Keratinocyte (primary cell): ENCODE measurements at regions not wholly inside any gene's neighbourhood (a gene's known extent, or its start where the extent isn't known, plus 50 kb on each side); places are given as distances from the start of the nearest gene placed in this dataset.

Experiments
- DNase-seq: peaks from one replicate; pipeline ENCODE4 v3.0.0-alpha.2; 2011; ENCODE audit warnings: low read depth, missing footprints, low spot score
- FAIRE-seq: peaks from 2 replicates; lab custom pipeline; 2011; peaks lifted over from hg19 to GRCh38; lab: Jason Lieb, UNC
- H2AFZ ChIP-seq: 2 replicates; pipeline ENCODE4 v1.6.0; 2012; ENCODE audit warnings: low read length, control low read depth, inconsistent platforms; ENCODE audit not compliant: control insufficient read depth
- H3K27ac ChIP-seq: 2 replicates; pipeline ENCODE4 v1.5.1; 2011; ENCODE audit warnings: low read length; ENCODE audit not compliant: control insufficient read depth, insufficient read depth
- H3K27me3 ChIP-seq: 3 replicates; pipeline ENCODE4 v1.6.0; 2011; ENCODE audit warnings: low read length; ENCODE audit not compliant: control insufficient read depth, insufficient read depth; ENCODE audit errors: extremely low read depth
- H3K36me3 ChIP-seq, 2 experiments: 2 replicates in 1 of 2; 3 replicates in 1 of 2; pipeline ENCODE4 v1.5.1; 2011; ENCODE audit warnings: low read length in 2 of 2, mild to moderate bottlenecking in 1 of 2; ENCODE audit not compliant: control insufficient read depth in 2 of 2, insufficient read depth in 2 of 2; ENCODE audit errors: extremely low read depth in 1 of 2
- H3K4me1 ChIP-seq: 3 replicates; pipeline ENCODE4 v1.5.1; 2011; ENCODE audit warnings: low read length; ENCODE audit not compliant: control insufficient read depth, insufficient read depth; ENCODE audit errors: extremely low read depth
- H3K4me2 ChIP-seq: 3 replicates; pipeline ENCODE4 v1.6.0; 2011; ENCODE audit warnings: low read depth, low read length; ENCODE audit not compliant: control insufficient read depth, insufficient read depth; ENCODE audit errors: extremely low read depth
- H3K4me3 ChIP-seq, 3 experiments: fragments of 200-600 bp in 1 of 3; sonication (generic) in 1 of 3; 2 replicates in 2 of 3; 3 replicates in 1 of 3; pipeline ENCODE4 v1.5.1; 2011 to 2016; ENCODE audit warnings: low read length in 3 of 3, mild to moderate bottlenecking in 3 of 3, control low read depth in 2 of 3, inconsistent platforms in 1 of 3, low read depth in 1 of 3, mixed read lengths in 1 of 3, mixed run types in 1 of 3, moderate library complexity in 1 of 3; ENCODE audit not compliant: control insufficient read depth in 2 of 3, insufficient read depth in 2 of 3; ENCODE audit errors: extremely low read depth in 1 of 3
- H3K79me2 ChIP-seq: 2 replicates; pipeline ENCODE4 v1.6.0; 2012; ENCODE audit warnings: low read length; ENCODE audit not compliant: control insufficient read depth, insufficient read depth
- H3K9ac ChIP-seq: 3 replicates; pipeline ENCODE4 v1.6.0; 2011; ENCODE audit warnings: low read length; ENCODE audit not compliant: control insufficient read depth, insufficient read depth; ENCODE audit errors: extremely low read depth
- H3K9me1 ChIP-seq: 3 replicates; pipeline ENCODE4 v1.6.0; 2011; ENCODE audit warnings: low read length; ENCODE audit not compliant: control insufficient read depth, insufficient read depth; ENCODE audit errors: extremely low read depth
- H3K9me3 ChIP-seq: 2 replicates; pipeline ENCODE4 v1.5.1; 2012; ENCODE audit warnings: low read depth, low read length; ENCODE audit not compliant: control insufficient read depth
- H4K20me1 ChIP-seq: 3 replicates; pipeline ENCODE4 v1.6.0; 2011; ENCODE audit warnings: low read length; ENCODE audit not compliant: control insufficient read depth, insufficient read depth; ENCODE audit errors: extremely low read depth
- CTCF ChIP-seq, 3 experiments: IDR thresholded peaks in 1 of 3; conservative IDR thresholded peaks in 1 of 3; optimal IDR thresholded peaks in 1 of 3; 2 replicates in 2 of 3; 3 replicates in 1 of 3; pipeline versions ENCODE3 to v1.5.1; 2011; ENCODE audit warnings: low read length in 3 of 3, mild to moderate bottlenecking in 3 of 3, moderate library complexity in 2 of 3, control low read depth in 1 of 3, inconsistent platforms in 1 of 3; ENCODE audit not compliant: insufficient read depth in 2 of 3; ENCODE audit errors: extremely low read depth in 1 of 3
- EZH2 ChIP-seq: IDR thresholded peaks from one replicate; pipeline ENCODE4 v1.6.1; 2012; ENCODE audit warnings: inconsistent platforms, mild to moderate bottlenecking, low read length, moderate library complexity
- dilution Hi-C: fragments of 300-500 bp; cut with MboI; formaldehyde crosslinking; loops from one replicate; pipeline ENCODE4 v1.7.0; 2020; ENCODE audit warnings: low sequenced_read_pairs; ENCODE audit not compliant: extremely low pct_ligation_motif_present

- Histone ChIP-seq H3K36me3 (no peaks in the 10 kb centered on the region), H3K4me2 (no peak overlapping the region), H3K4me3 (no peak overlapping the region), H3K27ac (no peak overlapping the region), H3K9me1 (no peaks in the 10 kb centered on the region), H2AFZ (no peak overlapping the region), H3K27me3 (no peaks in the 10 kb centered on the region), H3K9me3 (peaks cover 5% of the 10 kb centered on the region), H3K9ac (no peak overlapping the region), H3K79me2 (no peaks in the 10 kb centered on the region), H3K4me1 (no peaks in the 10 kb centered on the region), H4K20me1 (no peaks in the 10 kb centered on the region)
- FAIRE-seq (no peak), DNase-seq (no peak)
- dilution Hi-C loops = no loop called here
- no peak for TF ChIP-seq EZH2
- no peak for TF ChIP-seq CTCF (optimal IDR thresholded peaks at IDR 0.05 in 1 of 3, IDR thresholded peaks at IDR 0.05 in 1 of 3, conservative IDR thresholded peaks at IDR 0.05 in 1 of 3; ENCODE audit: extremely low read depth in 1 of 3, insufficient read depth in 2 of 3, low read length in 3 of 3)
Observed at GRCh38 chr11:71059662-71060061, 192.7 kb downstream of the SHANK2 start.

GRCh38 chr11:71055925-71056324, 196.5 kb downstream of the SHANK2 start:
- Histone ChIP-seq H3K27ac (no peak overlapping the region), H3K79me2 (no peaks in the 10 kb centered on the region), H3K9me3 (peaks cover 2% of the 10 kb centered on the region), H3K36me3 (no peaks in the 10 kb centered on the region), H3K4me2 (no peak overlapping the region), H3K27me3 (no peaks in the 10 kb centered on the region), H3K4me1 (no peaks in the 10 kb centered on the region), H4K20me1 (no peaks in the 10 kb centered on the region), H2AFZ (no peak overlapping the region), H3K9ac (no peak overlapping the region), H3K4me3 (no peak overlapping the region), H3K9me1 (no peaks in the 10 kb centered on the region)
- DNase-seq = no peak
- FAIRE-seq = no peak
- TF ChIP-seq CTCF (optimal IDR thresholded peaks at IDR 0.05 in 1 of 3, IDR thresholded peaks at IDR 0.05 in 1 of 3, conservative IDR thresholded peaks at IDR 0.05 in 1 of 3; ENCODE audit: extremely low read depth in 1 of 3, insufficient read depth in 2 of 3, low read length in 3 of 3) = no peak
- no peak for TF ChIP-seq EZH2
- dilution Hi-C loops = no loop called here
